ENCODE measurements at regions not wholly inside any gene's neighbourhood (a gene's known extent, or its start where the extent isn't known, plus 50 kb on each side); places are given as distances from the start of the nearest gene placed in this dataset.
"Not testable (repeated sequence)": the region's sequence is repeated elsewhere in the genome, so short reads cannot be mapped to it uniquely, and the experiment has no call there.

DNA sequence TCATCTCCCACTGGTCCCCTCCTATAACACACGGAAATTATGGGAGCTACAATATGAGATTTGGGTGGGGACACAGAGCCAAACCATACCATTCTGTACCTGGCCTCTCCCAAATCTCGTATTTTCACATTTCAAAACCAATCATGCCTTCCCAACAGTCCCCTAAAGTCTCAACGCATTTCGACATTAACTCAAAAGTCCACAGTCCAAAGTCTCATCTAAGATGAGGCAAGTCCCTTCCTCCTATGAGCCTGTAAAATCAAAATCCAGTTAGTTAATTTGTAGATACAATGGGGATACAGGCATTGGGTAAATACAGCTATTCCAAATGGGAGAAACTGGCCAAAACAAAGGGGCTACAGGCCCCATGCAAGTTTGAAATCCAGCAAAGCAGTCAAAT is 441.9 kb downstream of the SH2D1A start:
- TF ChIP-seq CTCF (IDR thresholded peaks at IDR 0.05); POLR2A (IDR thresholded peaks at IDR 0.05); POLR2AphosphoS5 (IDR thresholded peaks at IDR 0.05; ENCODE audit: insufficient read depth in 1 of 2, low read depth in 1 of 2): not testable (repeated sequence)

Data from vagina (tissue), 2 donors.